ENCODE measurements at regions not wholly inside any gene's neighbourhood (a gene's known extent, or its start where the extent isn't known, plus 50 kb on each side); places are given as distances from the start of the nearest gene placed in this dataset.

DNA sequence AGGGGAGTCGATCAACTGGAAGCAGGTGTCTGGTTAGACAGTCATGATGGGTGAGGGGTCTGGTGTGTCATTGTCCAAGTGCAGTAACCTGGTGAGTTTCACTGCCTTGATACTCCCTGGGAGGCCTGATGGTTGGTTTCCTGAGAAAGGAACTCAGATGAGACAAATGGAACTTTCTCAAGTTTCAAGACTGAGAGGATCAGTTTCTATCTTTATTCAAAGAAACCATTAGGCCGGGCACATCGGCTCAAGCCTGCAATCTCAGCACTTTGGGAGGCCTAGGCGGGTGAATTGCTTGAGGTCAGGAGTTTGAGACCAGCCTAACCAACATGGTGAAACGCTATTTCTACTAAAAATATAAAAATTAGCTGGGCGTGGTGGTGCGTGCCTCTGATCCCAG lies 776.1 kb downstream of the AACS start:
- H4K20me1 ChIP-seq (ENCODE audit: control insufficient read depth, insufficient read depth, insufficient read length): no peaks in the 10 kb centered on the region
- H3K4ac ChIP-seq (ENCODE audit: low read depth, low read length): no peak overlapping the region
- H2BK12ac ChIP-seq (ENCODE audit: insufficient read length, low read depth, low read length): no peak overlapping the region
- H2AK5ac ChIP-seq (ENCODE audit: insufficient read length, low read length): no peak overlapping the region
- no peak overlapping the region for H3K4me3 Mint-ChIP-seq
- no peaks in the 10 kb centered on the region for H3K9me3 ChIP-seq (ENCODE audit: control insufficient read depth, low read depth, low read length)
- H3K23ac ChIP-seq (ENCODE audit: insufficient read length, low read depth, low read length): no peak overlapping the region
- no peak overlapping the region for H2BK15ac ChIP-seq (ENCODE audit: low read depth, low read length)
- no peak overlapping the region for H3K4me2 ChIP-seq (ENCODE audit: insufficient read depth, insufficient read length, low read length)
- TF ChIP-seq, protein P1, sequence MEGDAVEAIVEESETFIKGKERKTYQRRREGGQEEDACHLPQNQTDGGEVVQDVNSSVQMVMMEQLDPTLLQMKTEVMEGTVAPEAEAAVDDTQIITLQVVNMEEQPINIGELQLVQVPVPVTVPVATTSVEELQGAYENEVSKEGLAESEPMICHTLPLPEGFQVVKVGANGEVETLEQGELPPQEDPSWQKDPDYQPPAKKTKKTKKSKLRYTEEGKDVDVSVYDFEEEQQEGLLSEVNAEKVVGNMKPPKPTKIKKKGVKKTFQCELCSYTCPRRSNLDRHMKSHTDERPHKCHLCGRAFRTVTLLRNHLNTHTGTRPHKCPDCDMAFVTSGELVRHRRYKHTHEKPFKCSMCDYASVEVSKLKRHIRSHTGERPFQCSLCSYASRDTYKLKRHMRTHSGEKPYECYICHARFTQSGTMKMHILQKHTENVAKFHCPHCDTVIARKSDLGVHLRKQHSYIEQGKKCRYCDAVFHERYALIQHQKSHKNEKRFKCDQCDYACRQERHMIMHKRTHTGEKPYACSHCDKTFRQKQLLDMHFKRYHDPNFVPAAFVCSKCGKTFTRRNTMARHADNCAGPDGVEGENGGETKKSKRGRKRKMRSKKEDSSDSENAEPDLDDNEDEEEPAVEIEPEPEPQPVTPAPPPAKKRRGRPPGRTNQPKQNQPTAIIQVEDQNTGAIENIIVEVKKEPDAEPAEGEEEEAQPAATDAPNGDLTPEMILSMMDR (conservative IDR thresholded peaks at IDR 0.05): no peak
- H3K9ac ChIP-seq (ENCODE audit: extremely low read depth, insufficient read length, low read length): no peak overlapping the region
- no peak overlapping the region for H3K27ac ChIP-seq (ENCODE audit: insufficient read length, low read depth, low read length)
- H3K56ac ChIP-seq (ENCODE audit: insufficient read length, low read depth, low read length): no peak overlapping the region
- no peak overlapping the region for H2AFZ ChIP-seq (ENCODE audit: low read length)
- H4K5ac ChIP-seq (ENCODE audit: insufficient read length, low read depth, low read length): no peak overlapping the region
- H3K79me1 ChIP-seq (ENCODE audit: insufficient read depth, low read depth, low read length, poor library complexity, severe bottlenecking): no peaks in the 10 kb centered on the region
- H3K79me2 ChIP-seq (ENCODE audit: insufficient read depth, low read length): no peaks in the 10 kb centered on the region
- H3K4me1 ChIP-seq (ENCODE audit: insufficient read depth, low read length): no peaks in the 10 kb centered on the region
- H3K23me2 ChIP-seq (ENCODE audit: insufficient read length, low read depth, low read length, poor library complexity, severe bottlenecking): no peaks in the 10 kb centered on the region
- H3K27me3 ChIP-seq (ENCODE audit: insufficient read depth, low read length): no peaks in the 10 kb centered on the region
- no peaks in the 10 kb centered on the region for H3K9me3 Mint-ChIP-seq
- DNase-seq: no peak
- no peak overlapping the region for H3K14ac ChIP-seq (ENCODE audit: insufficient read depth, low read length)
- H3K18ac ChIP-seq (ENCODE audit: insufficient read length, low read depth, low read length): no peak overlapping the region
- H3K36me3 Mint-ChIP-seq (ENCODE audit: insufficient read depth in 1 of 3, low read depth in 3 of 3): no peaks in the 10 kb centered on the region
- no peak overlapping the region for H2BK20ac ChIP-seq (ENCODE audit: low read depth, low read length, poor library complexity, severe bottlenecking)
- peaks cover 2% of the 10 kb centered on the region; the same call in 1 of the 2 replicates for H3K27me3 Mint-ChIP-seq (ENCODE audit: low read depth)
- no peak overlapping the region for H3T11ph ChIP-seq (ENCODE audit: low read length)
- H2BK5ac ChIP-seq (ENCODE audit: insufficient read length, low read length): no peak overlapping the region
- WGBS (ENCODE audit: extremely low coverage, insufficient read length, low lambda C conversion rate): no CpG with 5 or more reads among the region's 7 CpGs
- H4K8ac ChIP-seq (replicated peaks; ENCODE audit: insufficient read length, low read depth, low read length): no peak overlapping the region
- H2BK120ac ChIP-seq (ENCODE audit: low read depth, low read length, poor library complexity, severe bottlenecking): no peak overlapping the region
- peak overlapping the region in 1 of 3 experiments; percentile 35; a peak in 1 of 7 replicates for H3K27ac Mint-ChIP-seq
- no peak overlapping the region for H4K91ac ChIP-seq (ENCODE audit: insufficient read length, low read depth, low read length)
- 0 out of 4 replicates have a peak, but pooled peaks cover 0 to 2% of the 10 kb centered on the region in 2 experiments for H3K4me1 Mint-ChIP-seq

Measured in H9 (cell line).